H9 (cell line): ENCODE measurements at regions not wholly inside any gene's neighbourhood (a gene's known extent, or its start where the extent isn't known, plus 50 kb on each side); places are given as distances from the start of the nearest gene placed in this dataset.
A peak's percentile ranks its signal among the peaks of the same experiment; 100 is the strongest.

Experiments used
- DNase-seq: peaks from one replicate; pipeline ENCODE4 v3.0.0-alpha.2; 2017
- H2AFZ ChIP-seq: one replicate; pipeline ENCODE4 v1.6.1; 2013; ENCODE audit warnings: mild to moderate bottlenecking, low read length, control low read depth, moderate library complexity
- H2AK5ac ChIP-seq: 2 replicates; pipeline ENCODE4 v1.6.1; 2013; ENCODE audit warnings: low read length, control low read depth, mixed read lengths; ENCODE audit not compliant: insufficient read length
- H2BK120ac ChIP-seq: one replicate; pipeline ENCODE4 v1.6.1; 2013; ENCODE audit warnings: low read depth, mild to moderate bottlenecking, low read length, control low read depth, inconsistent platforms; ENCODE audit not compliant: poor library complexity, severe bottlenecking
- H2BK12ac ChIP-seq: 2 replicates; pipeline ENCODE4 v1.6.1; 2013; ENCODE audit warnings: low read length, control low read depth, mixed read lengths, low read depth; ENCODE audit not compliant: insufficient read length
- H2BK15ac ChIP-seq: 2 replicates; pipeline ENCODE4 v1.6.1; 2013; ENCODE audit warnings: low read depth, low read length, control low read depth
- H2BK20ac ChIP-seq: one replicate; pipeline ENCODE4 v1.6.1; 2013; ENCODE audit warnings: low read depth, mild to moderate bottlenecking, low read length, control low read depth, inconsistent platforms; ENCODE audit not compliant: poor library complexity, severe bottlenecking
- H2BK5ac ChIP-seq: 2 replicates; pipeline ENCODE4 v1.6.1; 2013; ENCODE audit warnings: low read length, control low read depth, mixed read lengths; ENCODE audit not compliant: insufficient read length
- H3K14ac ChIP-seq: 2 replicates; pipeline ENCODE4 v1.6.1; 2013; ENCODE audit warnings: low read length, control low read depth; ENCODE audit not compliant: insufficient read depth
- H3K18ac ChIP-seq: 2 replicates; pipeline ENCODE4 v1.6.1; 2013; ENCODE audit warnings: low read depth, mild to moderate bottlenecking, mixed read lengths, low read length, control low read depth; ENCODE audit not compliant: insufficient read length
- H3K23ac ChIP-seq: 2 replicates; pipeline ENCODE4 v1.6.1; 2013; ENCODE audit warnings: low read length, control low read depth, mixed read lengths, low read depth; ENCODE audit not compliant: insufficient read length
- H3K23me2 ChIP-seq: 2 replicates; pipeline ENCODE4 v1.6.1; 2013; ENCODE audit warnings: low read depth, mild to moderate bottlenecking, mixed read lengths, low read length, control low read depth; ENCODE audit not compliant: insufficient read length, poor library complexity, severe bottlenecking
- H3K27ac ChIP-seq: 2 replicates; pipeline ENCODE4 v1.5.1; 2013; ENCODE audit warnings: low read length, control low read depth, mixed read lengths, low read depth; ENCODE audit not compliant: insufficient read length
- H3K27me3 ChIP-seq: 2 replicates; pipeline ENCODE4 v1.6.1; 2013; ENCODE audit warnings: low read length, control low read depth, inconsistent platforms; ENCODE audit not compliant: insufficient read depth
- H3K4ac ChIP-seq: 2 replicates; pipeline ENCODE4 v1.6.1; 2013; ENCODE audit warnings: low read depth, mild to moderate bottlenecking, control low read depth, inconsistent platforms, low read length, moderate library complexity
- H3K4me1 ChIP-seq: 2 replicates; pipeline ENCODE4 v1.6.1; 2013; ENCODE audit warnings: low read length, control low read depth, inconsistent platforms; ENCODE audit not compliant: insufficient read depth
- H3K4me2 ChIP-seq: 2 replicates; pipeline ENCODE4 v1.6.1; 2013; ENCODE audit warnings: low read length, control low read depth, mixed read lengths; ENCODE audit not compliant: insufficient read length, insufficient read depth
- H3K56ac ChIP-seq: 2 replicates; pipeline ENCODE4 v1.6.1; 2013; ENCODE audit warnings: low read depth, mild to moderate bottlenecking, mixed read lengths, low read length, control low read depth; ENCODE audit not compliant: insufficient read length
- H3K79me1 ChIP-seq: 2 replicates; pipeline ENCODE4 v1.6.1; 2013; ENCODE audit warnings: low read depth, mild to moderate bottlenecking, moderate library complexity, low read length, control low read depth, inconsistent platforms; ENCODE audit not compliant: insufficient read depth, poor library complexity, severe bottlenecking
- H3K79me2 ChIP-seq: 2 replicates; pipeline ENCODE4 v1.6.1; 2013; ENCODE audit warnings: low read length, control low read depth, inconsistent platforms; ENCODE audit not compliant: insufficient read depth
- H3K9ac ChIP-seq: 2 replicates; pipeline ENCODE4 v1.6.1; 2013; ENCODE audit warnings: low read length, control low read depth, mixed read lengths; ENCODE audit not compliant: insufficient read length; ENCODE audit errors: extremely low read depth
- H3K9me3 ChIP-seq: one replicate; pipeline ENCODE4 v1.6.1; 2013; ENCODE audit warnings: low read depth, low read length, inconsistent platforms; ENCODE audit not compliant: control insufficient read depth
- H3T11ph ChIP-seq: one replicate; pipeline ENCODE4 v1.6.1; 2013; ENCODE audit warnings: mild to moderate bottlenecking, low read length, control low read depth, inconsistent platforms
- H4K20me1 ChIP-seq: one replicate; pipeline ENCODE4 v1.6.1; 2013; ENCODE audit not compliant: control insufficient read depth, insufficient read length, insufficient read depth
- H4K5ac ChIP-seq: 2 replicates; pipeline ENCODE4 v1.6.1; 2013; ENCODE audit warnings: low read depth, mild to moderate bottlenecking, mixed read lengths, low read length, control low read depth; ENCODE audit not compliant: insufficient read length
- H4K8ac ChIP-seq: replicated peaks from 2 replicates; pipeline ENCODE4 v1.6.1; 2013; ENCODE audit warnings: low read length, control low read depth, mixed read lengths, low read depth; ENCODE audit not compliant: insufficient read length
- H4K91ac ChIP-seq: 2 replicates; pipeline ENCODE4 v1.6.1; 2013; ENCODE audit warnings: low read depth, mild to moderate bottlenecking, moderate library complexity, mixed read lengths, low read length, control low read depth; ENCODE audit not compliant: insufficient read length
- H3K27ac Mint-ChIP-seq, 3 experiments: 2 replicates in 2 of 3; 3 replicates in 1 of 3; pipeline ENCODE4 v1.8.0; 2020 to 2021; ENCODE audit warnings: mixed read lengths in 3 of 3, mild to moderate bottlenecking in 1 of 3, moderate library complexity in 1 of 3
- H3K27me3 Mint-ChIP-seq: 2 replicates; pipeline ENCODE4 v1.8.0; 2021; ENCODE audit warnings: low read depth, mild to moderate bottlenecking, moderate library complexity, mixed read lengths
- H3K36me3 Mint-ChIP-seq, 3 experiments: 2 replicates in 2 of 3; 3 replicates in 1 of 3; pipeline ENCODE4 v1.8.0; 2020 to 2021; ENCODE audit warnings: low read depth in 3 of 3, mixed read lengths in 3 of 3; ENCODE audit not compliant: insufficient read depth in 1 of 3
- H3K4me1 Mint-ChIP-seq, 2 experiments: 2 replicates each; pipeline ENCODE4 v1.8.0; 2020; ENCODE audit warnings: mixed read lengths in 2 of 2
- H3K4me3 Mint-ChIP-seq, 2 experiments: 2 replicates in 1 of 2; 3 replicates in 1 of 2; pipeline ENCODE4 v1.8.0; 2020 to 2021; ENCODE audit warnings: mild to moderate bottlenecking in 2 of 2, mixed read lengths in 2 of 2, moderate library complexity in 1 of 2
- H3K9me3 Mint-ChIP-seq, 2 experiments: 2 replicates in 1 of 2; 3 replicates in 1 of 2; pipeline ENCODE4 v1.8.0; 2020; ENCODE audit warnings: mild to moderate bottlenecking in 2 of 2, mixed read lengths in 2 of 2, moderate library complexity in 1 of 2
- CTCF ChIP-seq: fragments of 200-600 bp; sonication (generic); conservative IDR thresholded peaks from 3 replicates; pipeline ENCODE4 v1.8.0; 2021; ENCODE audit warnings: antibody characterized with exemption, mild to moderate bottlenecking
- WGBS: extraction: QIAGEN DNeasy Blood & Tissue Kit; methylation state at CpG from one replicate; pipeline ENCODE4 v1.1.7; 2013; ENCODE audit warnings: missing lambda C conversion rate, low lambda C conversion rate, mixed read lengths; ENCODE audit not compliant: insufficient read length; ENCODE audit errors: extremely low coverage; 5-methylcytosine and 5-hydroxymethylcytosine counted together

GRCh38 chrX:23514082-23514481 is 153.2 kb upstream of the PRDX4 start:
- H3K79me1 ChIP-seq = no peaks in the 10 kb centered on the region
- no peaks in the 10 kb centered on the region for H3K23me2 ChIP-seq
- no peak overlapping the region for H2BK120ac ChIP-seq
- peaks cover 20% of the 10 kb centered on the region; the same call in 1 of the 2 replicates for H3K4me1 ChIP-seq
- no peak overlapping the region for H2AFZ ChIP-seq
- H4K5ac ChIP-seq = no peak overlapping the region
- no peaks in the 10 kb centered on the region for H3K79me2 ChIP-seq
- no peak overlapping the region for H2BK15ac ChIP-seq
- no peak overlapping the region for H3K4me2 ChIP-seq
- H2BK12ac ChIP-seq = no peak overlapping the region
- H2AK5ac ChIP-seq = no peak overlapping the region
- H4K91ac ChIP-seq = no peak overlapping the region
- no peak for DNase-seq
- no peak overlapping the region for H3K18ac ChIP-seq
- peak overlapping the region; percentile 91 to 98 (median 94) for H3K27ac Mint-ChIP-seq
- H3T11ph ChIP-seq = no peak overlapping the region
- H3K14ac ChIP-seq = no peak overlapping the region
- H3K27me3 ChIP-seq = no peaks in the 10 kb centered on the region
- no peak overlapping the region for H2BK5ac ChIP-seq
- no peaks in the 10 kb centered on the region for H3K9me3 ChIP-seq
- no peak overlapping the region for H3K4ac ChIP-seq
- no peak overlapping the region for H2BK20ac ChIP-seq
- no peak for TF ChIP-seq CTCF
- H3K23ac ChIP-seq = no peak overlapping the region
- no CpG with 5 or more reads among the region's 2 CpGs for WGBS
- H4K8ac ChIP-seq = no peak overlapping the region
- H3K27ac ChIP-seq = peak overlapping the region; percentile 9
- H3K36me3 Mint-ChIP-seq = peaks cover 0 to 5% (median under 1%) of the 10 kb centered on the region in 3 experiments; a peak in 3 of 7 replicates
- peaks cover 58 to 61% of the 10 kb centered on the region in 2 experiments for H3K4me1 Mint-ChIP-seq
- no peak overlapping the region for H3K56ac ChIP-seq
- no peak overlapping the region for H3K9ac ChIP-seq
- H3K9me3 Mint-ChIP-seq = peaks cover 0 to 7% of the 10 kb centered on the region in 2 experiments; a peak in 3 of 5 replicates
- H3K4me3 Mint-ChIP-seq = no peak overlapping the region
- no peaks in the 10 kb centered on the region for H3K27me3 Mint-ChIP-seq
- no peaks in the 10 kb centered on the region for H4K20me1 ChIP-seq
